Ishikawa (cell line): ENCODE measurements at regions not wholly inside any gene's neighbourhood (a gene's known extent, or its start where the extent isn't known, plus 50 kb on each side); places are given as distances from the start of the nearest gene placed in this dataset.
A peak's percentile ranks its signal among the peaks of the same experiment; 100 is the strongest.

Experiments used
- CEBPB ChIP-seq: IDR thresholded peaks from 2 replicates; pipeline ENCODE4 v1.6.1; 2012
- CREB1 ChIP-seq: IDR thresholded peaks from 2 replicates; pipeline ENCODE4 v1.6.1; 2012; ENCODE audit warnings: low read depth
- EGR1 ChIP-seq: IDR thresholded peaks from 2 replicates; pipeline ENCODE4 v1.6.1; 2012
- EP300 ChIP-seq: IDR thresholded peaks from 2 replicates; pipeline ENCODE4 v1.6.1; 2012; ENCODE audit warnings: borderline replicate concordance
- FOXM1 ChIP-seq: IDR thresholded peaks from 2 replicates; pipeline ENCODE4 v1.6.1; 2012; ENCODE audit warnings: low read depth, borderline replicate concordance
- MAX ChIP-seq: IDR thresholded peaks from 2 replicates; pipeline ENCODE4 v1.6.1; 2012
- NFIC ChIP-seq: IDR thresholded peaks from 2 replicates; pipeline ENCODE4 v1.6.1; 2012
- RAD21 ChIP-seq: IDR thresholded peaks from 2 replicates; pipeline ENCODE4 v1.6.1; 2012; ENCODE audit warnings: low read depth
- REST ChIP-seq: IDR thresholded peaks from 2 replicates; pipeline ENCODE4 v1.6.1; 2012; ENCODE audit warnings: low read depth, mild to moderate bottlenecking
- TAF1 ChIP-seq: IDR thresholded peaks from 2 replicates; pipeline ENCODE4 v1.6.1; 2012; ENCODE audit warnings: low read depth, mild to moderate bottlenecking
- TCF12 ChIP-seq: IDR thresholded peaks from 2 replicates; pipeline ENCODE4 v1.6.1; 2012; ENCODE audit warnings: low read depth
- TEAD4 ChIP-seq: IDR thresholded peaks from 2 replicates; pipeline ENCODE4 v1.6.1; 2012
- USF1 ChIP-seq: IDR thresholded peaks from 2 replicates; pipeline ENCODE4 v1.6.1; 2012
- YY1 ChIP-seq: IDR thresholded peaks from 2 replicates; pipeline ENCODE4 v1.6.1; 2012; ENCODE audit warnings: low read depth
- ZBTB7A ChIP-seq: IDR thresholded peaks from 2 replicates; pipeline ENCODE4 v1.6.1; 2012; ENCODE audit warnings: low read depth

GRCh38 chr2:17107871-17108270 is 410.4 kb downstream of the RAD51AP2 start:
- TF ChIP-seq MAX (no peak), REST (peak; percentile 74)

GRCh38 chr2:17107151-17107550 is 411.1 kb downstream of the RAD51AP2 start:
- TF ChIP-seq FOXM1 (no peak), YY1 (no peak), TEAD4 (no peak), RAD21 (no peak), EP300 (no peak), CEBPB (no peak), NFIC (no peak), EGR1 (no peak), TCF12 (no peak), TAF1 (no peak), USF1 (no peak)

GRCh38 chr2:17106418-17106817 is 411.8 kb downstream of the RAD51AP2 start:
- no peak for TF ChIP-seq RAD21
- no peak for TF ChIP-seq REST
- TF ChIP-seq CREB1 = no peak
- TF ChIP-seq TAF1 = no peak
- no peak for TF ChIP-seq TCF12
- no peak for TF ChIP-seq USF1
- TF ChIP-seq CEBPB = no peak
- TF ChIP-seq FOXM1 = no peak
- TF ChIP-seq ZBTB7A = no peak
- no peak for TF ChIP-seq EGR1
- TF ChIP-seq NFIC = no peak
- no peak for TF ChIP-seq MAX
- no peak for TF ChIP-seq EP300
- no peak for TF ChIP-seq TEAD4
- TF ChIP-seq YY1 = no peak

GRCh38 chr2:17104454-17104853 is 413.8 kb downstream of the RAD51AP2 start:
- TF ChIP-seq TCF12 = no peak
- TF ChIP-seq CREB1 = no peak
- no peak for TF ChIP-seq EP300
- TF ChIP-seq RAD21 = no peak
- no peak for TF ChIP-seq NFIC
- TF ChIP-seq EGR1 = no peak
- TF ChIP-seq TAF1 = no peak
- no peak for TF ChIP-seq TEAD4
- TF ChIP-seq ZBTB7A = no peak
- no peak for TF ChIP-seq FOXM1
- TF ChIP-seq CEBPB = no peak
- no peak for TF ChIP-seq USF1
- no peak for TF ChIP-seq MAX
- TF ChIP-seq YY1 = no peak
- TF ChIP-seq REST = no peak

GRCh38 chr2:17101596-17101995 is 416.6 kb downstream of the RAD51AP2 start:
- TF ChIP-seq CREB1 (no peak), USF1 (no peak), EP300 (no peak), NFIC (no peak), YY1 (no peak), FOXM1 (no peak), RAD21 (no peak), TAF1 (no peak), CEBPB (no peak), REST (no peak), TEAD4 (no peak), MAX (no peak), EGR1 (no peak), ZBTB7A (no peak), TCF12 (no peak)
